Fibroblast of lung (primary cell): ENCODE measurements at regions not wholly inside any gene's neighbourhood (a gene's known extent, or its start where the extent isn't known, plus 50 kb on each side); places are given as distances from the start of the nearest gene placed in this dataset.

Source experiments
- EZH2 ChIP-seq: IDR thresholded peaks from 2 replicates; pipeline ENCODE4 v1.5.1; 2012; ENCODE audit warnings: low read length, control low read depth, mild to moderate bottlenecking; ENCODE audit errors: missing control alignments
- TF ChIP-seq, protein P1 (sequence below), 2 donors: IDR thresholded peaks in 1 of 2; conservative IDR thresholded peaks in 1 of 2; 1 replicate in 1 of 2; 2 replicates in 1 of 2; pipeline ENCODE4 v1.5.1; 2011 to 2012; ENCODE audit warnings: low read length in 2 of 2, control low read depth in 1 of 2, inconsistent platforms in 1 of 2, low read depth in 1 of 2, mild to moderate bottlenecking in 1 of 2

DNA sequence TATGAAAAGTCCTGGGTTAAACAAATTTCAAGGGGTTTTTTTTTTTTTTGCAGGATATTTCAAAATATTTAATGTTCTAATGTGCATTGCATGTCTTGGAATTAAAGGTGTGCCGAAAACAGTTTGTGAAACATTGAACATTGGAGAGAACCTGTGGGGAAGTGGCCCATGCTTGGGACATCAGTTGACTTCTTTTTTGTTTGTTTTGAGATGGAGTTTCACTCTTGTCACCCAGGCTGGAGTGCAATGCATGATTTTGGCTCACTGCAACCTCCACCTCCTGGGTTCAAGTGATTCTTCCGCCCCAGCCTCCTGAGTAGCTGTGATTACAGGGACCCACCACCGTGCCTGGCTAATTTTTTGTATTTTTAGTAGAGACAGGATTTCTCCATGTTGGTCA is 71.0 kb upstream of the RAPH1 start:
- TF ChIP-seq, protein P1, sequence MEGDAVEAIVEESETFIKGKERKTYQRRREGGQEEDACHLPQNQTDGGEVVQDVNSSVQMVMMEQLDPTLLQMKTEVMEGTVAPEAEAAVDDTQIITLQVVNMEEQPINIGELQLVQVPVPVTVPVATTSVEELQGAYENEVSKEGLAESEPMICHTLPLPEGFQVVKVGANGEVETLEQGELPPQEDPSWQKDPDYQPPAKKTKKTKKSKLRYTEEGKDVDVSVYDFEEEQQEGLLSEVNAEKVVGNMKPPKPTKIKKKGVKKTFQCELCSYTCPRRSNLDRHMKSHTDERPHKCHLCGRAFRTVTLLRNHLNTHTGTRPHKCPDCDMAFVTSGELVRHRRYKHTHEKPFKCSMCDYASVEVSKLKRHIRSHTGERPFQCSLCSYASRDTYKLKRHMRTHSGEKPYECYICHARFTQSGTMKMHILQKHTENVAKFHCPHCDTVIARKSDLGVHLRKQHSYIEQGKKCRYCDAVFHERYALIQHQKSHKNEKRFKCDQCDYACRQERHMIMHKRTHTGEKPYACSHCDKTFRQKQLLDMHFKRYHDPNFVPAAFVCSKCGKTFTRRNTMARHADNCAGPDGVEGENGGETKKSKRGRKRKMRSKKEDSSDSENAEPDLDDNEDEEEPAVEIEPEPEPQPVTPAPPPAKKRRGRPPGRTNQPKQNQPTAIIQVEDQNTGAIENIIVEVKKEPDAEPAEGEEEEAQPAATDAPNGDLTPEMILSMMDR (conservative IDR thresholded peaks at IDR 0.05 in 1 of 2, IDR thresholded peaks at IDR 0.05 in 1 of 2; ENCODE audit: low read depth in 1 of 2, low read length in 2 of 2), result no peak
- no peak for TF ChIP-seq EZH2
